Naive B cell (primary cell): ENCODE measurements at regions not wholly inside any gene's neighbourhood (a gene's known extent, or its start where the extent isn't known, plus 50 kb on each side); places are given as distances from the start of the nearest gene placed in this dataset.
"Not testable (repeated sequence)": the region's sequence is repeated elsewhere in the genome, so short reads cannot be mapped to it uniquely, and the experiment has no call there.

Experiments
- ATAC-seq, 2 donors: fragments of 150-1000 bp; cut with Tn5 transposase; 2 replicates each; pipeline ENCODE4 v1.10.0; 2021; ENCODE audit warnings: low read depth in 2 of 2, mild to moderate bottlenecking in 2 of 2, moderate library complexity in 2 of 2
- DNase-seq: peaks from one replicate; pipeline ENCODE4 v3.0.0; 2022
- H3K27ac Mint-ChIP-seq, 6 donors: one replicate each; pipeline ENCODE4 v1.8.0; 2020 to 2022; ENCODE audit warnings: mild to moderate bottlenecking in 6 of 6, mixed read lengths in 6 of 6, moderate library complexity in 5 of 6, inconsistent platforms in 2 of 6
- H3K27me3 Mint-ChIP-seq, 3 donors: one replicate each; pipeline ENCODE4 v1.8.0; 2021 to 2022; ENCODE audit warnings: mixed read lengths in 3 of 3, mild to moderate bottlenecking in 1 of 3
- H3K36me3 Mint-ChIP-seq, 2 donors: one replicate each; pipeline ENCODE4 v1.8.0; 2020 to 2022; ENCODE audit warnings: mixed read lengths in 2 of 2, inconsistent platforms in 1 of 2, mild to moderate bottlenecking in 1 of 2
- H3K4me1 Mint-ChIP-seq, 3 donors: one replicate each; pipeline ENCODE4 v1.8.0; 2020 to 2022; ENCODE audit warnings: mixed read lengths in 3 of 3, inconsistent platforms in 1 of 3, mild to moderate bottlenecking in 1 of 3, moderate library complexity in 1 of 3
- H3K4me3 Mint-ChIP-seq, 8 donors: one replicate each; pipeline ENCODE4 v1.8.0; 2020 to 2022; ENCODE audit warnings: mild to moderate bottlenecking in 8 of 8, mixed read lengths in 8 of 8, moderate library complexity in 8 of 8, inconsistent platforms in 2 of 8
- H3K9me3 Mint-ChIP-seq, 7 donors: one replicate each; pipeline ENCODE4 v1.8.0; 2020 to 2022; ENCODE audit warnings: mixed read lengths in 7 of 7, mild to moderate bottlenecking in 5 of 7, inconsistent platforms in 2 of 7, moderate library complexity in 1 of 7

DNA sequence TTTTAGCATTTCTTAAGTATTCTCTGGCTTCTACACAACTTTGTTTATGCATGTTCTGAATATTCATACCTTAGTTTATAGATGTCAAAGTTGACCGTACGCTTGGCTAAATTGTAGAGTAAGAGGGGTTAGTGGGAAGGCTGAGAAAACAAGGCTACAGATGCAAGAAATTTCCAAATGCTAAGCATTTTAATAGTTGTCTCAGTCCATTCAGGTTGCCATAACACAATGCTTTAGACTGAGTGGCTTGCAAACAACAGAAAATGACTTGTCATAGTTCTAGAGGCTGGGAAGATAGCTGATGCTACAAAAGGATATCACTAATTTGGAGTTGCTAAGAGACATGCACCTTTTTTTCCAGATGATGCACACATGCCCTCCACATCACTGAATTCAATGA, 53.0 kb upstream of the C1QTNF3 start:
- not testable (repeated sequence) for H3K27ac Mint-ChIP-seq, ATAC-seq, DNase-seq, H3K36me3 Mint-ChIP-seq, H3K9me3 Mint-ChIP-seq, H3K27me3 Mint-ChIP-seq, H3K4me3 Mint-ChIP-seq, H3K4me1 Mint-ChIP-seq

DNA sequence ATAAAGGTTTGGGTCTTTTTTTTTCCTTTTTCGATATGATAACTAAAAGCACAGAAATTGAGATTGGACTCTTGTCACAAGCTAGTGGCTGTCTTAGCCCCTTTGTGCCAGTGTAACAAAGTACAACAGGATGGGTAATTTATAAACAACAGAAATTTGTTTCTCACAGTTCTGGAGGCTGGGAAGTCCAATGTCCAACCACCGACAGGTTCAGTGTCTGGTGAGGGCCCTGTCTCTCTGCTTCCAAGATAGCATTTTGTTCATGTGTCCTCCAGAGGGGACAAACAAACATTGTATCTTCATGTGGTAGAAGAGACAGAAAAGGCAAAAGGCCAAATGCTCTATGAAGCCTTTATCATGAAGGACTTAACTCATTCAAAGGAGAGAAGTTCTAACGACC, 56.9 kb upstream of the C1QTNF3 start:
- H3K4me1 Mint-ChIP-seq, H3K4me3 Mint-ChIP-seq, H3K9me3 Mint-ChIP-seq, DNase-seq, H3K27me3 Mint-ChIP-seq, ATAC-seq, H3K36me3 Mint-ChIP-seq, H3K27ac Mint-ChIP-seq: not testable (repeated sequence)

DNA sequence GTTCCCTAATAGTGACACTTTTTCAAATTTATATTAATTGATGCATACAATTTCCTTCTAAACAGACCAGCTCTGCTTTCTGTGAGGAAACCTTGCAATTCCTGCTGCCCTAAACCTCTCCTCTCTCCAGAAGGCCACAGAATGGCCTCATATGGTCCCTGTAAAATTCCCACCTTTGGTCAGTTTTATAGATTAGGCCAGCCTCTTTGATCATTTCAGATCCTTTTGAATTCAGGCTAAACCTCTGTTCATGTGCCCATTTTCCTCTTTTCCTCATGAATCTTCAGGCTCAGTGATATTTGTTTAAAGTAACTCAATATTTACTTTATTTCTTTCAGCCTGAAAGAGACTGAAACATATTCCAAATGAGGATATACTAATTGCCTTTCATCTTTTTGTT, 58.6 kb upstream of the C1QTNF3 start:
- H3K9me3 Mint-ChIP-seq, DNase-seq, H3K4me1 Mint-ChIP-seq, H3K27me3 Mint-ChIP-seq, H3K27ac Mint-ChIP-seq, H3K36me3 Mint-ChIP-seq, ATAC-seq, H3K4me3 Mint-ChIP-seq: not testable (repeated sequence)

DNA sequence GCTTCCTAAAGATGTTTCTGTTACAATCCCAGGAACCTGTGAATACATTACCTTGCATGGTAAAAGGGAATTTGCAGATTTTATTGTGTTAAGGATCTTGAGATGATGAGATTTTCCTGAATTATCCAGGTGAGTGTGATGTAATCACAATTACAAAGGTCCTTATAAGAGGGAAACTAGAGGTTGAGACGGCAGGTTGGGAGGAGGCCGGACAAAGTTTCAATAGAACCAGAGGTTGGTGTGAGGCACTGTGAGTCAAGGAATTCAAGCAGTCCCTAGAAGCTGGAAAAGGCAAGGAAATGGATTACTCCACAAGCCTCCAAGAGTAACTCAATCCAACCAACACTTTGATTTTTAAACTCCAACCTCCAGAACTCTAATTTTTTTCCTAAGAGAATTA, 65.9 kb upstream of the C1QTNF3 start:
- DNase-seq, H3K27ac Mint-ChIP-seq, ATAC-seq, H3K27me3 Mint-ChIP-seq, H3K9me3 Mint-ChIP-seq, H3K4me3 Mint-ChIP-seq, H3K4me1 Mint-ChIP-seq, H3K36me3 Mint-ChIP-seq: not testable (repeated sequence)

DNA sequence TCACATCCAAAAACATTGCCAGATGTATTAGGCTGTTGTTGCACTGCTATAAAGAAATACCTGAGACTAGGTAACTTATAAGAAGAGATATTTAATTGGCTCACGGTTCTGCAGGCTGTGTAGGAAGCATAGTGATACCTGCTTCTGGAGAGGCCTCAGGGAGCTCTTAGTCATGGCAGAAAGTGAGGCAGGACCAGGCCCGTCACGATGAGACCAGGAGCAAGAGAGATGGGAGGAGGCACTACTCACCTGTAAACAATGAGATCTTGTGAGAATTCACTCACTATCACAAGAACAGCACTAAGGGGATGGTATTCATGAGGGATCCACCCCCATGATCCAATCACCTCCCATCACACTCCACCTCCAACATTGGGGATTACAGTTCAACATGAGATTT, 81.3 kb upstream of the C1QTNF3 start:
- H3K9me3 Mint-ChIP-seq, H3K27ac Mint-ChIP-seq, H3K4me1 Mint-ChIP-seq, H3K27me3 Mint-ChIP-seq, DNase-seq, ATAC-seq, H3K4me3 Mint-ChIP-seq: not testable (repeated sequence)
- peaks cover 15 to 16% of the 10 kb centered on the region in 2 donors for H3K36me3 Mint-ChIP-seq

DNA sequence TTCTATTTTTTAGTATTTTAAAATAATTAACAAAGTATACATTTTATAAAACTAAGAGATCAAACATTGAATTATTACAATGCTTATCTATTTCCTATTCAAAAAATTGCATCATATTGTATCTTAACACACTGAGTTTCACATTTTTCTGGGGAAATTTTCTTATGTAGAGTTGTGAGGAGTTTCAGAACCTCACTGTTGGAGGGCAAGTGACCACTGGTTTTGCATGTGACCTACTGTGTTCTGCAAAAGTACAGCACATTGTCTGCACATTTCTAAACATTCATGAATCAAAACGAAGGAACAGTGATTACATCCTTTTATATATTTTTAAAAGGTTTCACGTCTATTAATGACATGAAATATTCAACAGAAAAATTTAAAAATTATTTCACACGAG, 82.3 kb upstream of the C1QTNF3 start:
- H3K27me3 Mint-ChIP-seq, H3K4me1 Mint-ChIP-seq, ATAC-seq, H3K27ac Mint-ChIP-seq, H3K4me3 Mint-ChIP-seq, H3K9me3 Mint-ChIP-seq, DNase-seq: not testable (repeated sequence)
- peaks cover 16% of the 10 kb centered on the region in 2 donors for H3K36me3 Mint-ChIP-seq

DNA sequence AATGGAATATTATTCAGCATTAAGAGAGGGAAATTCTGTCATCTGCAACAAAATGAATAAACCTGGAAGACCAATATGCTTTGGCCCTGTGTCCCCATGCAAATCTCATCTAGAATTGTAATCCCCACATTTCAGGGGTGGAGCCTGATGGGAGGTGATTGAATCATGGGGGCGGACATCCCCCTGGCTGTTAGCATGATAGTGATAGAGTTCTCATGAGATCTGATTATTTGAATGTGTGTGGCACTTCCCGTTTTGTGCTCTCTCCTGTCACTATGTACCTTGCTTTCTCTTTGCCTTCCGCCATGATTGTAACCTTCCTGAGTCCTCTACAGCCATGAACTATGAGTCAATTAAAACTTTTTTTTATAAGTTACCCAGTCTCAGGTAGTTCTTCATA, 83.7 kb upstream of the C1QTNF3 start:
- not testable (repeated sequence) for H3K36me3 Mint-ChIP-seq, H3K4me3 Mint-ChIP-seq, ATAC-seq, H3K9me3 Mint-ChIP-seq, H3K4me1 Mint-ChIP-seq, DNase-seq, H3K27me3 Mint-ChIP-seq, H3K27ac Mint-ChIP-seq

DNA sequence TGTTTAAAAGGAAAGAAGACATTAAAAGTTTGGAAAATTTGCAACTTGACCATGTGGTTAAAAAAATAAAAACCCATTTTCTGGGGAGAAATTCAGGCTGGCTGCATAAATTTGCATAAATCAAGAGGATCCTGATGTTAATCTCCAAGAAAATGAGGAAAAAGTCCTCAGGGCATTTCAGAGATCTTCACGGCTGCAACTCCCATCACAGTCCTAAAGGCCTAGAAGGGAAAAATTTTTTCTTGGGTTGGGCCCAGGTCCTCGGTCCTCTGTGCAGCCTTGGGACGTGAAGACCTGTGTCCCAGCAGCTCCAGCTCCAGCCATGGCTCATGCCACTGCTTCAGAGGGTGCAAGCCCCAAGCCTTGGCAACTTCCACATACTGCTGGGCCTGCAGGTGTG, 84.8 kb upstream of the C1QTNF3 start:
- not testable (repeated sequence) for DNase-seq, H3K36me3 Mint-ChIP-seq, H3K4me1 Mint-ChIP-seq, H3K27ac Mint-ChIP-seq, H3K27me3 Mint-ChIP-seq, H3K9me3 Mint-ChIP-seq, ATAC-seq, H3K4me3 Mint-ChIP-seq

DNA sequence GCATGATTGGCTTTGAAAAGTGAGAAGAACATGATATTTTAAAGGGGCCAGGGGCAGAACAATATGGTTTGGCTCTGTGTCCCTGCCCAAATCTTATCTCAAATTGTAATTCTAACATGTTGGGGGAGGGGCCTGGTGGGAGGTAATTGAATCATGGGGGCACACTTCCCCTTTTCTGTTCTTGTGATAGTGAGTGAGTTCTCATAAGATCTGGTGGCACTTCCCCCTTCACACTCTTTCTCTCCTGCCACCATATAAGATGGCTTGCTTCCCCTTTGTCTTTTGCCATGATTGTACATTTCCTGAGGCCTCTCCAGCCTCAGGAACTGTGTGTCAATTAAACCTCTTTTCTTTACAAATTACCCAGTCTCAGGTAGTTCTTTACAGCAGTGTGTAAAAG, 85.9 kb upstream of the C1QTNF3 start:
- peak overlapping the region in 2 of 6 donors; percentile 67 to 82 for H3K27ac Mint-ChIP-seq
- not testable (repeated sequence) for H3K36me3 Mint-ChIP-seq, H3K9me3 Mint-ChIP-seq, DNase-seq, H3K4me1 Mint-ChIP-seq, H3K27me3 Mint-ChIP-seq
- ATAC-seq, result peak; percentile 45 to 73
- H3K4me3 Mint-ChIP-seq, result peak overlapping the region in 1 of 8 donors; percentile 10

DNA sequence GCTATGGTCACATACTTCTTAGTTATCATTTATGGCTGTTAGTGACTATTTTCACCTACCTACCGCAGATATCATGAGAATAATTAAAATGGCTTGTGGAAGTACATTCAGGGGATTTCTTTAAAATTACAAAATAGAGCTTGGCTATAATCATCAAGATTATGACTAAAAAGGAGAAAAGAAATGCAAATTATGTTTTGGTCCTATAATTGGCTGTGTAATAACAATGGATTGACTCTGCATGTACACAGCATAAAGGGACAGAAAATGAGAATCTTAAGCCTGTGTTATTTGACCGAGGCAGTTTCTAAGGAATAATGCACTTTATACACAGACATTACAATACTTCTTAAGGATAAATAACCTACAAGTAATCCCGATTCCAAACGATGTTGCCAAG, 112.0 kb upstream of the C1QTNF3 start:
- H3K27me3 Mint-ChIP-seq, H3K9me3 Mint-ChIP-seq, H3K4me3 Mint-ChIP-seq, DNase-seq, ATAC-seq, H3K27ac Mint-ChIP-seq, H3K36me3 Mint-ChIP-seq, H3K4me1 Mint-ChIP-seq: not testable (repeated sequence)

DNA sequence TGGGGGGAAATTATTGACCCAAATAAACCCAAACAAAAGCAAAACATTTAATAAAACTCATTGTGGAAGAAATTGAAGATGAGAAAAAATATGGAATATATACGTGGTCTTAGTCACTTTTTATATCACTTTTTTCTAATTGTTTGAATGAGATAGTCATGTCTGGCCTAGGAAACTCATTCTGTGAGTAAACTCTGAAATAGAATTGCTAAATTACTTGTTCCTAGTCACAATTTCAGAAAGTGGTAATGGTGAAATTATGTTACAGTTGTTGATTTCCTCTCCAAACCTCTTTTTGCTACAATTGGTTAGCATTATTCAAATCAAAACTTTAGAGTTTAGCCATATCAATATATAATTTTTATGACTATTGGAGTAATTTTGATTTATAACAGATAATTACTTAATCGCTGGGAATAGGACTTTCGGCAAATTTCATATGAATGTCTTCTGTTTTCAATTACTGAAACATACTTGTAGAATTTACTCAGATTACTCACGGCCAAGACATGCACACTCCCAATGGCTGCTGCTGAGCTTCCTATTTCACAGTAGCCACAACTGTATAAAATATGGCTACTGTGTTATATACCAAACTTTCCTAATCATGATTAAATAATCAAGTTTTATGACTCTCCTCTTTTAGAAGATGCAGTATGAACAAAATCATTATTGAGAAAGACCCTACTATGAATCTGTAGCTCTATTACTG, 113.8 kb upstream of the C1QTNF3 start:
- not testable (repeated sequence) for H3K4me3 Mint-ChIP-seq, H3K9me3 Mint-ChIP-seq, H3K36me3 Mint-ChIP-seq, ATAC-seq, H3K27ac Mint-ChIP-seq, DNase-seq, H3K27me3 Mint-ChIP-seq, H3K4me1 Mint-ChIP-seq

DNA sequence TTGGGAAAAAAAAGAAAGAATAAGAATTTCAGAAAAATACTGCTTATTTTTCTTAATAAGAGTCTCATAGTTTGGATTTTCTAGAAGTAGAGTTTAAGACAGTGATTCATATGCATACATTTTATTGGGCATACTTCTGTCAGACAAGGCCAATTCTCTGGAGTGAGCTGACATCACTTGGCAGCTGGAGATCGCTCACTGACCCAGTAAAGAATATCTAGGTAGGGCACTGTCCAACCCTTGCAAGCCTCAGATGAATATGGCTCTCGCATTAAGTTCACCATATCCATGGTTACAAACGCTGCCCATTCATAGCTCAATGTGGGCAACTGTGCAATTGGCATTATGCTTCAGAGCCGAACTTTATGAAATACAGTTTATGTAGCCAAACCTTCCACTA, 117.9 kb upstream of the C1QTNF3 start:
- not testable (repeated sequence) for H3K4me3 Mint-ChIP-seq, H3K27ac Mint-ChIP-seq, H3K36me3 Mint-ChIP-seq, H3K9me3 Mint-ChIP-seq, H3K4me1 Mint-ChIP-seq, DNase-seq, H3K27me3 Mint-ChIP-seq, ATAC-seq

DNA sequence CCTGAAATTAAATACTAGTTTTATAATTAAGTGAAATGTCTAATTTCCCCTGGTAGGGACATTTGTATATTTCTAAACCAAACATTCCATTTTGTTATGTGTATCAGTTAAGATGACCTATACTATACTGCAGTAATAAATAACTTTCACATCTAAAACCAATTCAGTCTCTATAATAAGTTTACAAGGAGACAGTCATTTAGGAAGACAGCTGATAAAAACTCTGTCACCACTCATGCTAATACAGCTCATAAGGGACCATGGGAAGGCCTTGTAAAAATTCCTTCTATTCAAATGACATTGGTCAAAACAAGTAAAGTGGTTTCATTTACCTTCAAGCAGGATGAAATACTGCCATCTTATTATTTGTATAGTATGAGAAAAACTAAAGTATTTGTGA, 128.4 kb upstream of the C1QTNF3 start:
- H3K4me1 Mint-ChIP-seq, H3K4me3 Mint-ChIP-seq, H3K9me3 Mint-ChIP-seq, ATAC-seq, H3K27me3 Mint-ChIP-seq, H3K27ac Mint-ChIP-seq, DNase-seq: not testable (repeated sequence)
- peaks cover 8 to 15% of the 10 kb centered on the region in 2 donors for H3K36me3 Mint-ChIP-seq

DNA sequence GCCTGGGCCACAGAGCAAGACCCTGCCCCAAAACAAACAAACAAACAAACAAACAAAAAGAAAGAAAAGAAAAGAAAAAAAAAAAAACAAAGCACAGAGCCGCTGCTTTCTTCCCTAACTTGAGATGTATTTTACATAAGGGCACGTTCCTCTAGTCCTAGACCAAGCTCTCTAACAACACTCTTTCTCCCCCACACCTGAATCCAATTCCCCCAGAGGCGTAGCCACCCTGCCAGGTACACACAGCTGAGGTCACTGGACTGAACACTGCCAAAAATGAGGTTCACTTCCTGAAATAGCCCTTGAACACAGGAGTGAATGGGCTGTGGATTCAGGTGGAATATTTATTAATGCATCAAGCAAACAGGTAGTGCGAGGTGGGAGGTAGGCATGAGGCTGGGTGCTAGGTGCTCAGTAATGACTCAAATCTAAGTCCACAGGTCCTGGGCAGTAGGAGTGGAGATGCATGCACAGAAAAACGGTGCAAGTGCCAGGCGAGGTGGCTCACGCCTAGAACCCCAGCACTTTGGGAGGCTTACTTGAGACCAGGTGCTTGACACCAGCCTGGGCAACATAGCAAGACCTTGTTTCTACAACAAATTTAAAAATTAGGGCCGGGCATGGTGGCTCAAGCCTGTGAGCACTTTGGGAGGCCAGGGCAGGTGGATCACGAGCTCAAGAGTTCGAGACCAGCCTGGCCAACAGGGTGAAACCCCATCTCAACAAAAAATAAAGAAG, 136.6 kb upstream of the C1QTNF3 start:
- H3K9me3 Mint-ChIP-seq, H3K4me3 Mint-ChIP-seq, DNase-seq, ATAC-seq, H3K27me3 Mint-ChIP-seq, H3K27ac Mint-ChIP-seq, H3K36me3 Mint-ChIP-seq, H3K4me1 Mint-ChIP-seq: not testable (repeated sequence)
